GM19452 (cell line): ENCODE measurements at regions not wholly inside any gene's neighbourhood (a gene's known extent, or its start where the extent isn't known, plus 50 kb on each side); places are given as distances from the start of the nearest gene placed in this dataset.
"Not testable (repeated sequence)": the region's sequence is repeated elsewhere in the genome, so short reads cannot be mapped to it uniquely, and the experiment has no call there.

ENCODE experiments used
- ATAC-seq: cut with Tn5 transposase; IDR thresholded peaks from one replicate; pipeline ENCODE4 v1.9.1; 2021; ENCODE audit not compliant: unreplicated experiment

DNA sequence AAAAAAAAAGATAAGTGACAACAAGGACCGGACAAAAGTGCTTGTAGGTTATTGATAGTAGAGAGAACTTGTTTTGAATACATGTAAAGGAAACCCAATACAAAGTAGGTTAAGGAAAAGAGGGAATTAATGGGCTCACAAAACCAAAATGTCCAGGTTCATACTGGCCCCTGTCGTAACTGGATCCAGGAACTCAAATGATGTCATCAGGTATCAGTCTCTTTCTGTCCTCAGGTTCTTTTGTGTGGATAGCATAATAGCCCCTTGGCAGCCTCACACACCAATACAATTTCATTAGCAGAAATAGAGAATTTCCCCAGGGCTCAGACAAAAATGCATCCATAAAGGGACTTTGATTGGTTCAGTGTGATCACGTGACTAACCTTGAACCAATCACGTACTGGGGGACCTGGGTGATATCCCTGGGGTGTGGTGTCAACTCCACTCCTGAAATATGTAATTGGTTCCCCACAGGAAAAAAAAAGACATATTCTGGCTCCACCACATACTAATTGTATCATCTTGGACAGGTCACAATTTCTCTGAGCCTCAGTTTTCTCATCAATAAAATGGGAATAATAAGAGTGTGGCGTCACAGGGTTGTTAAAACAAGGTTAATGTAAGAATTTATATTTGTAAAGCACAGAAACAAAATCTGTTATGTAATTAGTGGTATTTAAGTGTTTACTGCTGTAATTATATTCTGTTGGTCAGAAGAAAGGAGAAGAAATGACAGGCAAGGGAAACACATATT is 174.8 kb downstream of the PDGFRA start:
- ATAC-seq = no peak

DNA sequence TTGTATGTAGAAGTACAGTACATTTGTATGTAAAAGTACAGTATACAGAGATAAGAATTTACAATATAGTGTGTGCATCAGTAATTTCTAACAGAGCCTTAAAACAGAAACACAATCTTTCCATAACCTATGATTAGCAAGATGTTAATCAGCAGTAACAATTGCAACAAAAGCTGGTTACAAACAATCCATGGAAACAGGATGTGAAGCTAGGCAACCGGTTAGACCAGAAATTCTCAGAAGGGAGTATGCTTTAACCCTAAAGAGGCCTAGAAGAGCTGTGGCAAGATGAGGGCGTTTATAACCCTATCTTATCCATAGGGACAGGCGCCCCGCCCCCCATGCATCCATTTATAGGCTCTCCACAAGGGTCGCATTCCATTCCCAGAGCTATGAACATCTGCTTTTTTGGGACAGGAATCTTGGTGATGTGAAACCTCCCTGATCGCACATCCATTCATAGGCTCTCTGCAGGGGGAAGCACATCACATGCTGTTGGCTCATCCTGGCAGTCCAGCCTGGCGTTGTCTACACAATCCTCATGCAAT is 180.3 kb downstream of the PDGFRA start:
- not testable (repeated sequence) for ATAC-seq

DNA sequence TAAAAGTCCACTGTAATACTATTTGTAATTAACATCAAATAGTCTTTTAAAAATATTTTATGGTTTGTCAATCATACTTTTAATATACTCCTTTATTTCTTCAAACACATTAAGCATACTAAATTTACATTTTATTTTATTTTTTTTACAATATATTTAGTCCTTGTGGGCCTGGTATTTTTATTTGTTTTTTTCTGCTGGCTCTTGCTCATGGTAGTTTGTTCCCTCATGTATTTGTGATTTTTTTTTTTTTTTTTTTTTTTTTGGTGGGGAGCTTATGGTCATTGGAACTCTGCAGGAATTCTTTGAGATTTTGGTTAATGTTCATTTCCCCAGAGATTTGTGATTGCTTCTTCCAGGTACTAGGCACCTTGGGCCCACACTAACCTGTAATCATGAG is 185.5 kb downstream of the PDGFRA start:
- ATAC-seq = no peak

DNA sequence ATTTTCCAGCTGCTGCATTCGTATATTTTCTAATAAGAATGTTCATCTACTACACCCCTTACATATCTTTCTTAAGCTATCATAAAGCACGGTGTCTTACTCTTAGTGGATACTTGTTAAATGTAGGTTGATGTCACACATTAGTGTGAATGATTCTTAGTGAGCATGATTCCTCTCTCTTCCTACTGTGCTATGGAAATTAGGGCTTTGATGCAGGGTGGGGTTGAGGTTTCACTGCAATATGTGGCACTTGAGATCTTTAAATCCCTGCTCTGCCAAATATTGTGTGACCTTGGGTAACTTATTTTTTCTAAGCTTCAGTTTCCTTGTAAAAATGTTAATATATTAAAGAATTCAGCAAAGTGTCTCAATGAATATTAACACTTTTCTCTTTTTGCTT is 188.4 kb downstream of the PDGFRA start:
- ATAC-seq = no peak

DNA sequence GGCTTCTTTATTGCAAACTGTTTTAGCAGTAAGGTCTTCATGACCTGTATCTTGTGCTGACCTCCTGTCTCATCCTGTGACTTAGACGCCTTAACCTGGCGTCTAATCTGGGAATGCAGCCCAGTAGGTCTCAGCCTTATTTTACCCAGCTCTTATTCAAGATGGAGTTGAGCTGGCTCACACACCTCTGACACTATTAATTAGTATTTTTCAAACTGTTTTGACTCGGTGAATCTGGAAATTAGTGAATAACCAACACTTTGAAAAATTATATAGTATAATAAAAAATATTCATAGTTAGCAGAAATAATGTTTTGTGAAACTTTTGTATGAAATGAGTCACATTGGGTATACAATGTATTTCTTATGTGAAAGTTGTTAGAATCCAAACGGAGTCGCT is 189.4 kb downstream of the PDGFRA start:
- ATAC-seq = no peak

DNA sequence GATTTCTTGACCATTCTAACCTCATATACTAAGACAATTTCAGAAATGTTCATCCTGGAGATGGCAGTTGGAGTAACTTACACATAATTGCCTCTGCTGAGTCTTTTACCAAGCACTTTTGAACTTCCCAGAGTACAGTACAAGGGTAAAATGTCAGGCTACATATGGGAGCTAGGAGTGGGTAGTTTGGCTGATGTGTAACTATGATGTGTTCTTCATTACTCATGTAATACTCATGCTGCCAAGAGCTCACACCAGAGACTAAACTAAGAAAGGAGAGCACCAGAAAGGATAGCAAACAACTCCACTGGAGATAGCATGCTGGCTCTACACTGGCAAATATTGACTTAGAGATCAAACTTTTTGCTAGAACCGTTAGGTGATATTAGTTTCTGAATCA is 194.0 kb downstream of the PDGFRA start:
- no peak for ATAC-seq

DNA sequence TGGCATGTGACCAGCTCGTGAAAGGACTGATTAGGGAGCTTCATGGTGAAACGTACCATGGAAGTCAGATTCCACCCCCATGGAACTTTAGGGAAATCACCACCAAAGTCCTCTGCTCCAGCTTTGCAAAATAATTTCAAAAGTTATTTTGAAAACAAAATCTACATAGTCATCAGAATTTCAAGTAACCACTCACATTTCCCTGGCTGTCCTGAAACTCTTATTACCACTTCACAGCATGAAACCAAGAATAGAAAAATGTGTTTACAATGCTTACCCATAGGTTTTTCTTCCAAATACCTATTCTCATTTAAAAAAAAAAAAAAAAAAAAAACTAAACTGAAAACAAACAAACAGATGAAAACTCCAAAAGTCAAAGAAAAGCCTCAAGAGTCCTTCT is 198.7 kb downstream of the PDGFRA start:
- ATAC-seq = no peak

DNA sequence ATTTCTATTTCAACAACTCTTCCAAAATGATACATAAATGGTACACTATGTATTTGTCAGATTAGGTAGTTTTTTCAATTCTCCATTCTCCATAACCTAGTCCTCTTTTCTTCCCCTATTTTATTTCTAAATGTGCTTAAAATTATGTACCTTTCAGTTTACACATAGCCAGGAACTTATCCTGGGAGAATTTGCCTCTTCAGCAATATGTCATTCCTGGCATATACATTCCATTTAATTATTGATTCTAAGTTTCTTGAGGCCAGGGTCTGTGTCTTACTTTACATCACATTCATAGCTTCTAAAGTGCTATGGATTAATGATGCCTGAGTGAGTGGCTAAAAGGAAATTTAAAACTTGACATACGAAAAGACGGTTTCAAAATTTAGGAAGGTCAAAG is 199.8 kb downstream of the PDGFRA start:
- ATAC-seq = no peak

DNA sequence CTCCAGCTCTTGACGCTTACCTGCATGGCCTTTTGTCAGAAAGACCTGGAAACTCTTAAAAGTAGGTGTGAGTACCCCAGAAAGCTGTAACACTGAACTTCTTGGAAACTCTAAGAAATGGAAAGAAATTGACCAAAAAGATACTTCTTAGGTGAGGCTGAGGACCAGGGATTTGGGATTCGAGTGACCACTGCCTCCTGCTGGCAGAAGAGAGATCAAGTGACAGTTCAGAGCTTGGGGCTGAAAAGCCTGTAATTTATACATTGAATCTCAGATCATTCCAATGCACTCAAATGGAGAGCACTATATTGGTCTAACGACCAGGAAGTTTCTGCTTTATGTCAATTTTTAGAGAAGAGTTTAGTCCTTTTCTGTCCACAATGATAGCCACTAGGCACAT is 204.6 kb downstream of the PDGFRA start:
- no peak for ATAC-seq

DNA sequence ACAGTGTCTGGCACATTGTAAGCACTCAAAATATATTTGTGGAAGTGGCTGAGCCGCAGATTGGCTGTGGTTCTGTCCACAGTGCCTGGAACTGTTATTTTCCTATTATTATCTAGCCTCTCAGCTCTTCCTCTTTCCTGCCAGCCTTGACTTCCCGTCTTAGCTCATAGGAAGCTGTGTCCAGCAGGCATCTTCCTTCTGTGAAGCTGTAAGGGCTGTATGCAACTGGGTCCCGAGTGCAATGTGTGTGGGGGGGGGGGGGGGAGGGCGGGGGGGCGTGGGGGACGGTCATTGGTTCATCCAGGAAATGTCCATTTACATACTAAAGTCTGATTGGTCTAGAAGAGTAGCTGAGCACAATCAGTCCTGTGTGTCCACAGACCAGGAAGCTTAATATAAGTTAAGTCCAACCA is 210.7 kb downstream of the PDGFRA start:
- no peak for ATAC-seq

DNA sequence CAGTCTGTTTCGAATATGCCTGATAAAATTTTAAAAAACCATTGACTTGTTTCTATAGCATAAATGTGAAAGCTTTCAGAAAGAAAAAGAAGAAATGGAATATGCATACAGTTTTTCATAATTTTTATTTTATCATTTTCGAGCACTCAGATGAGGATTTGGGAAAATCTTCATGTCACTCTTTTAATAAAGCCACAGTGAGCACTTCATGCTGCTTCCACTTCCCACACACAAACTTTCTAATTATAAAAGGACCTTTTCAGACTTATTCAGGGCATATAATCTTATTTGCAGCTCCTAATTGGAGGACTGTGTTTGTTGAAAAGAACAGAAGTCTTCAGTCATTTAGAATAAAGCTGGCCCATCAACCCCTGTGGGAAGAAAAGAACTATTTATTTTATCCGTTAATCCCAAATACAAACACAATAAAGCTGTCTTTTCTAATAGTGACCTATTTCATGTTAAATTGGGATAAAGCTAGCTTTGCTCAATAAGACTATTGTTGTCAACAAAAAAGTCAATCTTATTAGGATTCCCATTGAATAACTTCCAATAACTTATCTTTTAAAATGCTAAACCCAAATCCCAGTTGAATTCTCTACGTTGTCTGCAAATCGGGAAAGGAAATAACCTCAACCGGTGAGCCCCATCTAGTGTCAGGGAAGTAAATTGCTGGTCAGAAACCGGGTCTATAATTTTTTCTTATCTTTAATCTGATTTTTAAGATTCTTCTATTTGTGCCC is 211.5 kb downstream of the PDGFRA start:
- ATAC-seq = no peak

DNA sequence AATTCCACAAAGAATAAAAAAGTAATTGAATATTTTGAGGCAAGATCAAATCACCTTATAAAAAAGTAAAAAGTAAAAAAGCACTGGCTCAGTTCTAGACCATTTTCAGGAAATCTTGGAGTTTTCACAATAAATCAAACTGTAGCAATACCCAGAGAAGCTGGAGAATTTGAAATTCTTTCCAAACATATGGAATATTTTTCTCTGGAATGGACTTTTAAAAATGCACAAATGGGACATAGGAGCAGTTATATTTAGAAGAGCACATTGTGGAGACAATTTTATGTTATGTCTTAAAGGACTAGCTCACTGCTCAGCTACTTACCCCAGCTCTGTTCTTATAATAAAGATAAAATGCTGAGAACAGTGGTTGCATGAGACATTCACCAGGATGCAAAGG is 211.9 kb upstream of the KIT start:
- ATAC-seq = no peak

DNA sequence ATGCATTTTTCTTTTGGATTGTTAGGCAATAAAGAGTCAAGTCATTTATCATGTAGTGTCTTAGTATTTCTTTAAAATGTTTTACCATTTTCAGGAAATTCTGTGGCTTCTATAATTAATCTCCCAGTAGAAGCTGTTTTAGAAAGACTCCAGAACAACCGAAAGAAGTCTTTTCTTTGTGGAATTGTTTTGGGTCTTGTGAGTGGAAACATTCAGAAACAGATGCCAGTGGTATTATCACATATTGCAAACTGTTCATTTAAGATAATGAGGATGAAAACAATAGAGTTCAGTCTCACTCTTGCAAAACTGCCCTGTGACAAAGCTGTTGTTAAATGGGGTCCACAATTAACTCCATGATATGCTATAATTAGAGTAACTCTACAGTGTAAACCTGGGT is 211.2 kb upstream of the KIT start:
- ATAC-seq = no peak

DNA sequence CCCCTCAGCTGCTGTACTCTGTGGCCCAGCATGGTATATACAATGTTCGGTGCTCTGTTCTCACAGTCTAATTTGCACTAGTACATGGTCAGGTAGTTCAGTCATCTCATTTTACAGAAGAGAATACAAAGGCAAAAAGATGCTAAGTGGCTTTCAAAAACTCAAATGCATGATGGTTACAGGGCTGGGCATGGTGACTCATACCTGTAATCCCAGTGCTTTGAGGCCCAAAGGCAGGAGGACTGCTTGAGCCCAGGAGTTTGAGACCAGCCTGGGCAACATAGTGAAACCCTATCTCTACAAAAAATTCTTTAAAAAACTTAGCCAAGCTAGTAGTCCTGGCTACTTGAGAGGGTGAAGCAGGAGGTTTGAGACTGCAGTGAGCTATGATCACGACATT is 210.5 kb upstream of the KIT start:
- ATAC-seq = no peak

DNA sequence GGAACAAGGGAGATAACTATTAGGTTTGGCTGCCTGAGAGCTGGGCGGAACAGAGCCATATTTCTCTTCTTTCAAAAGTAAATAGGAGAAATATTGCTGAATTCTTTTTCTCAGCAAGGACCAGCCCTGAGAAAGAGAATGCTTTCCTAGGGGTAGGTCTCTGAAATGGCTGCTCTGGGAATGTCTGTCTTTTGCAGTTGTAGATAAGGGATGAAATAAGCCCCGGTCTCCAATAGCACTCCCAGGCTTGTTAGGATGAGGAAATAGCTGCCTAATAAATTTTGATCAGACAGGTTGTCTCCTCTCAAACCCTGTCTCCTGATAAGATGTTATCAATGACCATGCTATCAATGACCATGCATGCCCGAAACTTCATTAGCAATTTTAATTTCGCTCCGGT is 207.8 kb upstream of the KIT start:
- ATAC-seq = no peak

DNA sequence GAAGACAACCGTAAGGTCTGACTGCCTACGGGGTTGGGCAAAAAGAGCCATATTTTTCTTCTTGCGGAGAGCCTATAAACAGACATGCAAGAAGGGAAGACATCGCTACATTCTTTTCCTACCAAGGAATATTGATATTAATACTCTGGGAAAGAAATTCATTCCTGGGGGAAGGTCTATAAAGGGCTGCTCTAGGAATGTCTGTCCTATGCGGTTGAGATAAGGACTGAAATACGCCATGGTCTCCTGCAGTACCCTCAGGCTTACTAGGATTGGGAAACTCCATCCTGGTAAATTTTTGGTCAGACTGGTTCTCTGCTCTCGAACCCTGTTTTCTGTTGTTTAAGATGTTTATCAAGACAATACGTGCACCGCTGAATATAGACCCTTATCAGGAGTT is 190.8 kb upstream of the KIT start:
- ATAC-seq = not testable (repeated sequence)

DNA sequence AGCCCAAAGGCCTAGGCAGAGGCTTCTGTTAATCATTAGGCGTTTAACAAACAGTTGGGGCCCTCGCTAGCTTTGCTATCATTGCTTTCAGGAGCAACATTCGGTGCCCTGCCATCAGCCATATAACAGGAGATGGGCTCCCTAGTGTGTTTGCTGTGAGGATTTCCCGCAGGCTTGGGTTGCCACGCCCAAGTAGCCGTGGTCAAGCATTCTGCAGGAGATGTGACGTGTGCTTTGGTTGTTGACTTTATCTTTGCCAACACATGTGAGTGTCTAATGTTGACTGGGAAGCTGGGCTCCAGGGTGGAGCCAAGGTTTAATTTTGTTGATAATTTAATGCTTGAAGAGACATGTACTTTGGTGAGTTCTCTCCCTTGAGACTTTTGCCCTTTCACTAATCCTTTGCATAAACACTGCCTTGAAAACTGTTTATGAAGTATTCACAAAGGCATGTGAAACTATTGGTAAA is 184.6 kb upstream of the KIT start:
- no peak for ATAC-seq

DNA sequence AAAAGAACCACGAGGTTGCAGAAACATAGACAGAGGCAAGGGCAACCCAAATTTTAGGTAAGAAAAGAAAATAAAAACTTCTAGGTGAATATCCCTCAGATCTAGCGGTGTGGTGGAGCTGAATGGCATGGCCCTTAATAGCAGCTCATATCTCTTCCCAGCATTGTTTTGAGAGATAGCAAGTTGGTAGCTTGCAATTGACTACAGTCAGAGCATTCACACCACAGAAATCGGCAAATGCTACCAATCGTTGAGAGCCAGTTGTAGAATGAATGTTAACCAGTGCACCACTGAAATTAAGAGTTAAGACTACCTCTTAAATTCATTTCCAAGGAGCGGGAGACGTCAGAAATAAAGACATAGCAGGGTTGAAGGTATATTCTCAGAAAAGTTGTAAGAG is 184.0 kb upstream of the KIT start:
- no peak for ATAC-seq

DNA sequence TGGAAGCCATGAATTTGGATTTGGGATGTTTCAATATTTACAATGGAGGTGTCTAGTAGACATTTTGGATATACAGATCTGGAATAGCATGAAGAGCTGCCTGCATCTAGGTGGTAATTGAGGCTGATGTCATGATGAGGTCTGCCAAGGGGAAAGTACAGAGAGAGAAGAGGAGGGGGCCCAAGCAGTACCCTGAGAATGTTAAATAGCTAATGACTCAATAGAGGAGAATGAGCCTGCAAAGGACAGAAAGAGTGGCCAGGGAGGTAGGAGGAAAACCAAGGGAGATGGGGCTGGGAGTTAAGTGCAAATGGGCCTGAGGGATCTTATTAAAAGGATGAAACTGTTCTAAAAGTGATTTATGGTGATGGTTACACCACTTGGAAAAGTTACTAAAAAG is 182.2 kb upstream of the KIT start:
- no peak for ATAC-seq

DNA sequence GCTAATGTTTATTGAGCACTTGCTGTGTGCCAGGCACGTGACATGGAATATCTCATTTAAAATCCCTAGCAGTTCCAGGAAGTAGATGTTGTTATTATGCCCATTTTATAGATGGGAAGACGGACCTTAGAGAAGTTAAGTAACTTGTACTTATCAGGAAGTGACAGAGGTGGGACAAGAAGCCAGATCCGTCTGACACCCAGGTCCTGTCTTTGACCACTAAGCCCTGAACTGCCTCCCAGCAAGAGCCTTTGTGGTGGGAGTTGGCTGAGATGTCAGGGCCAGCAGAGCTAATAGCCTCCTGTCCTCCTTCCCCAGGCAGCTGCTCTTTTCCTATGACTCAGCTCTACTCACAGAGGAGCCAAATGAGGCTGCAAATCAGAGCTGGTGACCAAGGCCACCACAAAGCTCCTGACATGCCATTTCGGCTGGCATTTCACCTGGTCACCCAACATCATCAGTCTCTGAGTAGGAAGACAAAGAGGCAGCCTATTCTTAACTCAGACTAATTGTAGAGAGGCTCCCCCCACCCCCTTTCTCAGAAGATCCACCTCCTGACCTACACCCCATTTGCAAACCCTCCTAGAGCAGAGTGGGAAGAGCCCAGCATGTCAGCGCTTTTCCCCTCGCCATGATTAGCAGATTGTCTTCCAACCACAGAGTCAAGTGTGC is 175.1 kb upstream of the KIT start:
- no peak for ATAC-seq

DNA sequence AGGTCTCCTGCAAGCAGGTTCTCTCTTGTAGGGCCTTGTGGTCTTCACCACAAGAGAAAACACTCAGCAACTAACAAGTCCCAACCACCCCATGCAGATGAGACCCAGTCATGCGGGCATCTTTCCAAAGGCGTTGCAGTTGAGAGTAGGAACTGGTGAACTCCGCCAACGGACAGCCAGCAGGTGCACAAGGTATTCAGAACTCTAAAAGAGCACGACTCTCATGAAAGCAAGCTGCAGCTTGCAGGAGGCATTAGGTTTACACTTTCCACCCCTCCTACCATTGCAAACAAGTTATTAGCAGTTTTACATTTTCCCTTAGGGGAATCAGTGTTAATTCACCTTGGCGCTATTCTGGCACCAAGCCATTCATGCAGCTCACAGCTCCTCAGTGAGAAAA is 173.4 kb upstream of the KIT start:
- no peak for ATAC-seq

DNA sequence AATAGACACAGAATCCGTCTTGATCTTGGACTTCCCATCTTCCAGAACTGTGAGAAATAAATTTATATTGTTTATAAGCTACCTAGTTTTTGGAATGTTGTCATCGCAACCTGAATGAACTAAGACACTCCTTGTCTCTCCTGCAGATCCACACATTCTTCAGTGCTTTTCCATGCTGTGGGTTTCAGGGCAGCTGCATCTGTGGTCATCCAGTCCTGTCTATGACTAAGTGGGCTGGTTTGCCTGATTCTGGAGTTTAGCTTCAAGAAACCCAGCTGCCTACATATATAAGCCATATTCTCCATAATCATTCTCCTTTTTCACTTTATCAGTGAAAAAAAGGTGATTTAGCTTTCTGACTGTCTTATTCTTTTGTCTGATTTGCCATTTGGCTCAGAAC is 170.3 kb upstream of the KIT start:
- no peak for ATAC-seq
